WTC11 (cell line): ENCODE measurements at regions not wholly inside any gene's neighbourhood (a gene's known extent, or its start where the extent isn't known, plus 50 kb on each side); places are given as distances from the start of the nearest gene placed in this dataset.

Experiments
- ATAC-seq: fragments of 200-7000 bp; cut with Tn5 transposase; 2 replicates; pipeline ENCODE4 v1.10.0; 2021; ENCODE audit warnings: mild to moderate bottlenecking, moderate library complexity
- CTCF ChIA-PET: fragments of 300-600 bp; sonication (Branson Sonifier 250); formaldehyde crosslinking; loops from one replicate; lab custom pipeline; 2021; ENCODE audit warnings: antibody characterized with exemption; lab: Charles Lee
- POLR2A ChIA-PET: fragments of 350-600 bp; sonication (Branson Sonifier 250); formaldehyde crosslinking; loops from one replicate; lab custom pipeline; 2021; ENCODE audit warnings: antibody characterized with exemption; lab: Charles Lee
- DNase-seq: peaks from one replicate; pipeline ENCODE4 v3.0.0; 2021; ENCODE audit warnings: low spot score
- H3K27ac Mint-ChIP-seq: 2 replicates; pipeline ENCODE4 v1.8.0; 2021; ENCODE audit warnings: mixed read lengths
- H3K27me3 Mint-ChIP-seq: 2 replicates; pipeline ENCODE4 v1.8.0; 2021; ENCODE audit warnings: low read depth, mild to moderate bottlenecking, moderate library complexity, mixed read lengths
- H3K36me3 Mint-ChIP-seq: 2 replicates; pipeline ENCODE4 v1.8.0; 2021; ENCODE audit warnings: mixed read lengths
- H3K4me1 Mint-ChIP-seq: 2 replicates; pipeline ENCODE4 v1.8.0; 2022; ENCODE audit warnings: mixed read lengths
- H3K4me3 Mint-ChIP-seq: 2 replicates; pipeline ENCODE4 v1.8.0; 2021; ENCODE audit warnings: mild to moderate bottlenecking, moderate library complexity, mixed read lengths
- H3K9me3 Mint-ChIP-seq: 2 replicates; pipeline ENCODE4 v1.8.0; 2021; ENCODE audit warnings: mixed read lengths
- ATF1 ChIP-seq: sonication (generic); formaldehyde crosslinking; IDR thresholded peaks from 2 replicates; pipeline ENCODE4 v1.8.1; 2023; ENCODE audit warnings: mild to moderate bottlenecking, moderate library complexity, missing genetic modification reagents
- E2F5 ChIP-seq: sonication (generic); formaldehyde crosslinking; IDR thresholded peaks from 2 replicates; pipeline ENCODE4 v1.8.1; 2022; ENCODE audit warnings: mild to moderate bottlenecking, moderate library complexity, missing genetic modification reagents
- ETV6 ChIP-seq: sonication (generic); formaldehyde crosslinking; IDR thresholded peaks from 2 replicates; pipeline ENCODE4 v1.8.1; 2022; ENCODE audit warnings: mild to moderate bottlenecking, missing genetic modification reagents
- NFATC4 ChIP-seq: fragments of 250-450 bp; sonication (Bioruptor Pico); IDR thresholded peaks from 2 replicates; pipeline ENCODE4 v1.9.0; 2021; ENCODE audit warnings: mild to moderate bottlenecking
- OVOL2 ChIP-seq: fragments of 250-450 bp; sonication (Bioruptor Pico); IDR thresholded peaks from 2 replicates; pipeline ENCODE4 v1.9.0; 2021; ENCODE audit warnings: mild to moderate bottlenecking, borderline replicate concordance
- SMAD3 ChIP-seq: sonication (generic); formaldehyde crosslinking; IDR thresholded peaks from 2 replicates; pipeline ENCODE4 v1.8.0; 2022; ENCODE audit warnings: missing genetic modification reagents, mild to moderate bottlenecking, borderline replicate concordance
- STAT6 ChIP-seq: sonication (generic); formaldehyde crosslinking; conservative IDR thresholded peaks from 2 replicates; pipeline ENCODE4 v1.8.1; 2023; ENCODE audit warnings: mild to moderate bottlenecking, low read depth, missing genetic modification reagents, moderate library complexity
- TCF7 ChIP-seq: sonication (generic); formaldehyde crosslinking; IDR thresholded peaks from 2 replicates; pipeline ENCODE4 v1.8.0; 2022; ENCODE audit warnings: mild to moderate bottlenecking, low read depth, missing genetic modification reagents, moderate library complexity
- ZNF512 ChIP-seq: sonication (generic); formaldehyde crosslinking; IDR thresholded peaks from 2 replicates; pipeline ENCODE4 v1.8.1; 2022; ENCODE audit warnings: missing genetic modification reagents, borderline replicate concordance
- ZNF532 ChIP-seq: fragments of 250-450 bp; sonication (Bioruptor Pico); IDR thresholded peaks from 2 replicates; pipeline ENCODE4 v1.9.0; 2021; ENCODE audit warnings: mild to moderate bottlenecking, borderline replicate concordance
- ZNF671 ChIP-seq: fragments of 250-450 bp; sonication (Bioruptor Pico); IDR thresholded peaks from 2 replicates; pipeline ENCODE4 v1.8.0; 2021; ENCODE audit warnings: mild to moderate bottlenecking

- no peak for TF ChIP-seq STAT6 (CRISPR knock-in tag)
- TF ChIP-seq TCF7, result no peak
- no peak for TF ChIP-seq ZNF532 (CRISPR knock-in tag)
Measured at GRCh38 chr2:64393383-64394010, 60.5 kb upstream of the LGALSL start (continued).

GRCh38 chr2:64394153-64394552, 59.8 kb upstream of the LGALSL start:
- H3K9me3 Mint-ChIP-seq, result peaks cover 16% of the 10 kb centered on the region
- no peak for TF ChIP-seq OVOL2 (CRISPR knock-in tag)
- TF ChIP-seq ZNF671, result no peak
- no peak for TF ChIP-seq E2F5 (CRISPR knock-in tag)
- no peak for TF ChIP-seq ETV6 (CRISPR knock-in tag)
- TF ChIP-seq STAT6 (CRISPR knock-in tag), result no peak
- no peak for TF ChIP-seq ATF1 (CRISPR knock-in tag)
- TF ChIP-seq NFATC4 (CRISPR knock-in tag), result no peak
- TF ChIP-seq SMAD3 (CRISPR knock-in tag), result no peak
- TF ChIP-seq ZNF512, result no peak
- peaks cover 5% of the 10 kb centered on the region; the same call in 1 of the 2 replicates for H3K36me3 Mint-ChIP-seq
- no peak overlapping the region for H3K27ac Mint-ChIP-seq
- H3K27me3 Mint-ChIP-seq, result no peaks in the 10 kb centered on the region
- ChIA-PET POLR2A (interaction anchor here (0.6 kb wide), 1 partner anchor 214 kb away, joined by 6 read pairs; no protein-coding TSS in a partner anchor), CTCF (no interaction called here)
- H3K4me3 Mint-ChIP-seq, result no peak overlapping the region
- peaks cover 3% of the 10 kb centered on the region; the same call in 1 of the 2 replicates for H3K4me1 Mint-ChIP-seq
- DNase-seq (no peak), ATAC-seq (no peak)
